Thymus (tissue), 11 donors: ENCODE measurements at regions not wholly inside any gene's neighbourhood (a gene's known extent, or its start where the extent isn't known, plus 50 kb on each side); places are given as distances from the start of the nearest gene placed in this dataset.

Source experiments
- DNase-seq, 9 donors: peaks; one replicate each; pipeline ENCODE4 v3.0.0-alpha.2; 2013; ENCODE audit warnings: low spot score in 9 of 9, low read depth in 6 of 9, missing footprints in 1 of 9
- H3K27ac ChIP-seq, 2 donors: one replicate each; pipeline ENCODE4 v1.5.1; 2013; ENCODE audit warnings: control low read depth in 1 of 2, low read depth in 1 of 2, low read length in 1 of 2, mild to moderate bottlenecking in 1 of 2, moderate library complexity in 1 of 2
- H3K27me3 ChIP-seq, 2 donors: one replicate each; pipeline ENCODE4 v1.5.1; 2013; ENCODE audit warnings: low read length in 1 of 2; ENCODE audit not compliant: control insufficient read depth in 2 of 2, insufficient read depth in 1 of 2
- H3K36me3 ChIP-seq, 2 donors: one replicate each; pipeline ENCODE4 v1.5.1; 2013; ENCODE audit warnings: low read length in 1 of 2, mild to moderate bottlenecking in 1 of 2, moderate library complexity in 1 of 2; ENCODE audit not compliant: control insufficient read depth in 2 of 2, insufficient read depth in 2 of 2
- H3K4me1 ChIP-seq, 2 donors: one replicate each; pipeline ENCODE4 v1.5.1; 2013; ENCODE audit warnings: low read length in 2 of 2; ENCODE audit not compliant: control insufficient read depth in 2 of 2, insufficient read depth in 2 of 2
- H3K4me3 ChIP-seq, 2 donors: one replicate each; pipeline ENCODE4 v1.5.1; 2013; ENCODE audit warnings: low read length in 2 of 2, control low read depth in 1 of 2, mild to moderate bottlenecking in 1 of 2
- H3K9me3 ChIP-seq, 2 donors: one replicate each; pipeline ENCODE4 v1.5.1; 2013; ENCODE audit warnings: low read length in 1 of 2, mild to moderate bottlenecking in 1 of 2; ENCODE audit not compliant: control insufficient read depth in 2 of 2, insufficient read depth in 1 of 2
- WGBS: extraction: QIAGEN DNeasy Blood & Tissue Kit; methylation state at CpG from one replicate; pipeline ENCODE4 v1.1.7; 2013; 5-methylcytosine and 5-hydroxymethylcytosine counted together
- donor health status: healthy.

DNA sequence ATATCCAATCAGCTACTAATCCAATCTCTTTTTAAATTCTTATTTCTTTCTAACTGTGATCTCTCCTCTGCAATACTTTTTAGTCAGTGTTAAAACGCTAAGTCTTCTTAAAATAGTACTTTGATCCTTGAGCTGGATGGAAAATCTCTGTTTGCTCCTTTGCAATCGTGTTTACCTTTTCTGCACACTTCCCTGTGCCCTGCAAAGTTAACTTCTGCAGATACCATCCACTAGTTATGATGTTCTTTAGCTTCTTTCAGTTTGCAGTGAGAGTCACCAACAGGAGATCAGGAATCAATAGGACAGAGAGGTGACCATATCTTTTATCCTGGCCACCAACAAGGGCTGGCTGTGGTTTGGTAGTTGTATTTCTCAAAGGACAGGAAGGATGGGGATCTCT lies 391.5 kb downstream of the GASK1B start:
- no peak for DNase-seq
- Histone ChIP-seq H3K9me3 (no peaks in the 10 kb centered on the region), H3K4me1 (no peaks in the 10 kb centered on the region), H3K36me3 (no peaks in the 10 kb centered on the region), H3K27me3 (no peaks in the 10 kb centered on the region), H3K4me3 (no peak overlapping the region), H3K27ac (no peak overlapping the region)
- WGBS: 87% methylated on average over 2 of the region's 2 CpGs

DNA sequence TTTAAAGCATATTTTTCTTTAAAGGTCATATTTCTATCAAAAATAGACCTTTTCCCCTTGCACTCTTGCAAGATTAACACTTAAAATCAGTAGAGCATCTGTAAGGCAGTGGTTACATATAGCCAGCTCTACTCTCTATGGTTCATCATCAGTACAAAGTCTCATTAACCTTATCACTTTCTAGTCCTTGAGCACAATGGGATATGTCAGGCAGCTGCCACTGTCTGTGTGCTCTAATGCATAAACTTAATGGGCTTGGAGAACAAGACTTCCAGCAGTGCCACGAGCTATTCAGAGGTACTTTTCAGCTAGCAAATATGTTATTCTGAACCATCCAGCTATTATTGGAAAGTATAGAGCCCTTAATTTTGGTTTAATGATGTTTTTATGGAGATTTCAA lies 393.7 kb downstream of the GASK1B start:
- 62% methylated on average over 1 of the region's 1 CpG for WGBS
- no peak for DNase-seq
- H3K27me3 ChIP-seq: no peaks in the 10 kb centered on the region
- no peak overlapping the region for H3K27ac ChIP-seq
- no peak overlapping the region for H3K4me3 ChIP-seq
- H3K4me1 ChIP-seq: no peaks in the 10 kb centered on the region
- no peaks in the 10 kb centered on the region for H3K9me3 ChIP-seq
- no peaks in the 10 kb centered on the region for H3K36me3 ChIP-seq

- Histone ChIP-seq H3K9me3 (no peaks in the 10 kb centered on the region), H3K36me3 (no peaks in the 10 kb centered on the region), H3K4me3 (no peak overlapping the region), H3K27ac (no peak overlapping the region), H3K27me3 (no peaks in the 10 kb centered on the region), H3K4me1 (no peaks in the 10 kb centered on the region)
- WGBS: 97% methylated on average over 1 of the region's 1 CpG
- DNase-seq: no peak
Observed at GRCh38 chr4:157776930-157777528, 395.8 kb downstream of the GASK1B start.

DNA sequence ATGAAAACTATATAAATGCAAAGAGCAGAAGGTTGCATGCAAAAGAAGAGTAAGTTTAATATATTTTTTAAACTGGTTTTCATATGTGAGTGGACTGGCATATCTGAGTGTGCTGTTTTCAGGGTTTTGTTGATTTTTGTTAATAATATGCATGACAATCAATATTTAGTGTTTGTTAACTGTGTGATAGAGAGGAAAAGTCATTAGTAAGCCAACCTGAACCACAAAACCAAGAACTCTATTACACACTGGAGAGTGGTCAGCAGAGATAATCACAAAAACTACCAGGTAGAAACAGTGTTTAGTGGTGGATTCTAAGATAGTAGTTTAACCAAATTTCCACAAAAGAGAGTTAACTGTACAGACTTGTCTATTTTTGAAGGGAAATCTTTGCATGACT lies 396.9 kb downstream of the GASK1B start:
- Histone ChIP-seq H3K27ac (no peak overlapping the region), H3K9me3 (no peaks in the 10 kb centered on the region), H3K4me1 (no peaks in the 10 kb centered on the region), H3K36me3 (no peaks in the 10 kb centered on the region), H3K4me3 (no peak overlapping the region), H3K27me3 (no peaks in the 10 kb centered on the region)
- no peak for DNase-seq

DNA sequence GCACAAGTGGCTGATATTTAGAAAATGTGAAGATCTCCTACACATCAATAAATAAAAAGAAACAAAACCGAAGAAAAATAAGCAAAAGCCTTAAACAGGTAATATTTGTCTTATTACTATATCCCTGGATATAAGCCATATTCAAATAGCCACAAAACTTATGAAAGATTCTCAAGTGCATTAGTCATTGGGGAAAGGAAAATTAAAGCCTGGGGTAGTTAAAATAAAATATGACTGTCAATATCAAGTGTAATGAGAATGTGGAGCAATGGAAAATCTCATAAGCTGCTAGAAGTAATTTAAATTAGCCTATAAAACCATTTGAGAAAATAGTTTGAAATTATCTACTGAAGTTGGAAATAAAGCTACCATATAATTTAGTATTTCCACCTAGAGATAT lies 399.9 kb downstream of the GASK1B start:
- no peaks in the 10 kb centered on the region for H3K36me3 ChIP-seq
- H3K9me3 ChIP-seq: no peaks in the 10 kb centered on the region
- DNase-seq: no peak
- H3K27me3 ChIP-seq: no peaks in the 10 kb centered on the region
- H3K27ac ChIP-seq: no peak overlapping the region
- H3K4me1 ChIP-seq: no peaks in the 10 kb centered on the region
- no peak overlapping the region for H3K4me3 ChIP-seq
- 95% methylated on average over 1 of the region's 1 CpG for WGBS

GRCh38 chr4:157768419-157768818 lies 404.4 kb downstream of the GASK1B start:
- no peak for DNase-seq
- 75% methylated on average over 1 of the region's 1 CpG for WGBS
- no peaks in the 10 kb centered on the region for H3K9me3 ChIP-seq
- H3K27me3 ChIP-seq: no peaks in the 10 kb centered on the region
- no peaks in the 10 kb centered on the region for H3K36me3 ChIP-seq
- H3K4me3 ChIP-seq: no peak overlapping the region
- H3K4me1 ChIP-seq: no peaks in the 10 kb centered on the region
- no peak overlapping the region for H3K27ac ChIP-seq

- no peaks in the 10 kb centered on the region for H3K4me1 ChIP-seq
- no peaks in the 10 kb centered on the region for H3K36me3 ChIP-seq
- no peaks in the 10 kb centered on the region for H3K27me3 ChIP-seq
- WGBS: 82% methylated on average over 1 of the region's 1 CpG
- no peak overlapping the region for H3K27ac ChIP-seq
- DNase-seq: no peak
- H3K9me3 ChIP-seq: peaks cover 0 to 3% of the 10 kb centered on the region in 2 donors
- H3K4me3 ChIP-seq: no peak overlapping the region
Observed at GRCh38 chr4:157763490-157763889, 409.3 kb downstream of the GASK1B start.

DNA sequence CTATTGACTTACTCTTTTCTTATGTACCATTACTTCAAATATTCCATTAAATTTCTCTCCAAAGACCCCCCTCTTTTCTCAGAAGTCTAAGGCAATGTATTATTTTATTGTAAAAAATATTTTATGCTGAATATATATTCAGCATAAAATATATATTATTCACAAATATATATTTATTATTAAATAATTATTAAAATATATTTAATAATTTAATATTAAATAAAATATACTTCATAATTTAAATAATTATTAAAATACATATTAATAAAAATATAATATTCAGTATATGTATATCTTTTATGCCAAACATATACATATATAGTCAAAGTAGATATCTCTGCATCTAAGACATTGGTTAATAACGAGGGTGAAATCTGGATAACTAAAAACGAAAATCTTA lies 418.4 kb downstream of the GASK1B start:
- H3K27me3 ChIP-seq: no peaks in the 10 kb centered on the region

DNA sequence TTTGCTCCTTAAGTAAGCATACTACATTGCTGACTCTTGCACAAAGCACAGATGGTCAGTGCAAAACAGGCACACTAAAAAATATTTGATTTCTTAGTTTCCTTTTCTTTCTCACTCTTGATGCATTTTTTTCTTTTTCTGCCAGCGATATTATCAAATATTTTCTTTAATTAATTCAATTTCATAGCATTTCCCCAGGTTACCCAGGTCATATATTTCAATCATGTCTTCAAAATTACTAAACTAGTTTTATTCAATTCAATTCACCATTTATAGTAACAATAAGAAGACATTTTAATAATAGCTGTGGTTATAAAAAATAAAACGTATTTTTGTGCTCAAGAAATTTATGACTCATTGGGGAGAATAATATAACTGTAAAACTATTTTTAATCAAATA lies 421.2 kb downstream of the GASK1B start:
- Histone ChIP-seq H3K9me3 (no peaks in the 10 kb centered on the region), H3K4me3 (no peak overlapping the region), H3K4me1 (no peaks in the 10 kb centered on the region), H3K27me3 (no peaks in the 10 kb centered on the region), H3K27ac (no peak overlapping the region), H3K36me3 (no peaks in the 10 kb centered on the region)
- no peak for DNase-seq
- WGBS: 86% methylated on average over 2 of the region's 2 CpGs

More for the DNA sequence above, 418.4 kb downstream of the GASK1B start:
- Histone ChIP-seq H3K36me3 (no peaks in the 10 kb centered on the region), H3K4me3 (no peak overlapping the region), H3K27ac (no peak overlapping the region), H3K4me1 (no peaks in the 10 kb centered on the region), H3K9me3 (no peaks in the 10 kb centered on the region)
- 88% methylated on average over 2 of the region's 2 CpGs for WGBS
- no peak for DNase-seq

- no peak for DNase-seq
- 65% methylated on average over 1 of the region's 1 CpG for WGBS
- no peaks in the 10 kb centered on the region for H3K27me3 ChIP-seq
- no peaks in the 10 kb centered on the region for H3K9me3 ChIP-seq
- H3K4me1 ChIP-seq: no peaks in the 10 kb centered on the region
- no peaks in the 10 kb centered on the region for H3K36me3 ChIP-seq
- H3K27ac ChIP-seq: no peak overlapping the region
- H3K4me3 ChIP-seq: no peak overlapping the region
Observed at GRCh38 chr4:157741642-157742041, 431.2 kb downstream of the GASK1B start.
